HCT116 (cell line): ENCODE measurements at regions not wholly inside any gene's neighbourhood (a gene's known extent, or its start where the extent isn't known, plus 50 kb on each side); places are given as distances from the start of the nearest gene placed in this dataset.

ENCODE experiments used
- ATAC-seq: fragments of 200-7000 bp; cut with Tn5 transposase; 2 replicates; pipeline ENCODE4 v1.9.1; 2020; ENCODE audit warnings: mild to moderate bottlenecking, moderate library complexity
- BruUV-seq: library from RNA; stranded (reverse); fragments of 400-500 nt; replicated peaks from 2 replicates; lab custom pipeline; 2021; lab: Mats Ljungman, UMichigan
- CTCF ChIA-PET: fragments of 300-600 bp; sonication (Branson Sonifier 250); formaldehyde crosslinking; loops from one replicate; lab custom pipeline; 2021; ENCODE audit warnings: antibody characterized with exemption; lab: Charles Lee
- POLR2A ChIA-PET: fragments of 300-600, 350-600 bp; sonication (Branson Sonifier 250); formaldehyde crosslinking; loops from one replicate; lab custom pipeline; 2021; ENCODE audit warnings: antibody characterized with exemption; lab: Charles Lee
- RAD21 ChIA-PET, 2 experiments: fragments of 300-600 bp; sonication (Branson Sonifier 250); formaldehyde crosslinking; loops; one replicate each; lab custom pipeline; 2023; ENCODE audit warnings: low total read pairs in 2 of 2; ENCODE audit not compliant: uncharacterized antibody in 2 of 2, unreplicated experiment in 2 of 2, low non-redundant PET in 1 of 2; lab: Charles Lee
- DNase-seq: peaks from one replicate; pipeline ENCODE4 v3.0.0-alpha.2; 2010; ENCODE audit warnings: low read depth, low spot score
- H2AFZ ChIP-seq: fragments of 200-600 bp; shearing (Covaris generic), sonication (generic); 2 replicates; pipeline ENCODE4 v1.6.1; 2017; ENCODE audit warnings: low read depth, mixed run types, mixed read lengths, antibody characterized with exemption, low read length; ENCODE audit not compliant: poor library complexity, severe bottlenecking
- H3K27ac ChIP-seq: 2 replicates; pipeline ENCODE4 v1.5.1; 2012; ENCODE audit warnings: low read depth, low read length
- H3K27me3 ChIP-seq: fragments of 200-600 bp; sonication (generic); 2 replicates; pipeline ENCODE4 v1.6.1; 2016; ENCODE audit warnings: mixed run types, low read length, mixed read lengths; ENCODE audit not compliant: insufficient read depth
- H3K36me3 ChIP-seq, 2 experiments: fragments of 200-500 bp in 1 of 2; fragments of 200-600 bp in 1 of 2; sonication (Bioruptor generic) in 1 of 2; sonication (generic) in 1 of 2; 2 replicates each; pipeline versions ENCODE4 v1.5.1 to v1.6.1; 2014 to 2016; ENCODE audit warnings: low read length in 2 of 2, inconsistent platforms in 1 of 2, mixed read lengths in 1 of 2, mixed run types in 1 of 2; ENCODE audit not compliant: insufficient read depth in 2 of 2, control insufficient read depth in 1 of 2
- H3K4me1 ChIP-seq, 2 experiments: fragments of 200-600 bp in 1 of 2; sonication (generic) in 1 of 2; 2 replicates each; pipeline versions ENCODE4 v1.5.1 to v1.6.1; 2012 to 2017; ENCODE audit warnings: low read length in 2 of 2, inconsistent platforms in 1 of 2, mild to moderate bottlenecking in 1 of 2, mixed read lengths in 1 of 2, mixed run types in 1 of 2, moderate library complexity in 1 of 2; ENCODE audit not compliant: insufficient read depth in 2 of 2, control insufficient read depth in 1 of 2
- H3K4me2 ChIP-seq: fragments of 200-600 bp; sonication (generic); 2 replicates; pipeline ENCODE4 v1.6.1; 2017; ENCODE audit warnings: mixed run types, low read length, mixed read lengths
- H3K4me3 ChIP-seq, 2 experiments: fragments of 200-600 bp in 1 of 2; sonication (generic) in 1 of 2; replicated peaks in 1 of 2; 2 replicates each; pipeline ENCODE4 v1.5.1; 2011 to 2016; ENCODE audit warnings: low read length in 2 of 2, control low read depth in 1 of 2, low read depth in 1 of 2, mild to moderate bottlenecking in 1 of 2, mixed read lengths in 1 of 2, mixed run types in 1 of 2
- H3K79me2 ChIP-seq: fragments of 200-600 bp; sonication (generic); 2 replicates; pipeline ENCODE4 v1.6.1; 2017; ENCODE audit warnings: mild to moderate bottlenecking, mixed run types, low read length, moderate library complexity, mixed read lengths; ENCODE audit not compliant: insufficient read depth
- H3K9ac ChIP-seq: fragments of 200-600 bp; sonication (generic); 2 replicates; pipeline ENCODE4 v1.6.1; 2016; ENCODE audit warnings: low read length, mixed read lengths
- H3K9me2 ChIP-seq: fragments of 200-600 bp; sonication (generic), shearing (Covaris generic); 2 replicates; pipeline ENCODE4 v1.6.1; 2017; ENCODE audit warnings: mixed run types, mild to moderate bottlenecking, moderate library complexity; ENCODE audit not compliant: insufficient read depth
- H3K9me3 ChIP-seq, 2 experiments: fragments of 200-500 bp in 1 of 2; fragments of 200-600 bp in 1 of 2; sonication (Bioruptor generic) in 1 of 2; sonication (generic) in 1 of 2; 2 replicates each; pipeline ENCODE4 v1.6.1; 2014 to 2017; ENCODE audit warnings: low read length in 2 of 2, mixed read lengths in 2 of 2, inconsistent platforms in 1 of 2, low read depth in 1 of 2, mild to moderate bottlenecking in 1 of 2, mixed run types in 1 of 2, moderate library complexity in 1 of 2; ENCODE audit not compliant: control insufficient read depth in 1 of 2, insufficient read depth in 1 of 2
- H4K20me1 ChIP-seq: fragments of 200-600 bp; sonication (generic), shearing (Covaris generic); 2 replicates; pipeline ENCODE4 v1.6.1; 2017; ENCODE audit warnings: mixed run types, mild to moderate bottlenecking, moderate library complexity; ENCODE audit not compliant: insufficient read depth
- CEBPB ChIP-seq: IDR thresholded peaks from 2 replicates; pipeline ENCODE4 v1.6.1; 2012; ENCODE audit warnings: low read depth
- ELF1 ChIP-seq: IDR thresholded peaks from 2 replicates; pipeline ENCODE4 v1.6.1; 2012; ENCODE audit warnings: low read depth, borderline replicate concordance
- EZH2 ChIP-seq: fragments of 200-600 bp; sonication (generic); IDR thresholded peaks from 2 replicates; pipeline ENCODE4 v1.6.1; 2017; ENCODE audit warnings: antibody characterized with exemption, mixed run types
- FOSL1 ChIP-seq: IDR thresholded peaks from 2 replicates; pipeline ENCODE4 v1.6.1; 2012; ENCODE audit warnings: low read depth
- JUND ChIP-seq: IDR thresholded peaks from 2 replicates; pipeline ENCODE4 v1.6.1; 2012
- SIN3A ChIP-seq: IDR thresholded peaks from 2 replicates; pipeline ENCODE4 v1.6.1; 2012; ENCODE audit warnings: low read depth
- SRF ChIP-seq: IDR thresholded peaks from 2 replicates; pipeline ENCODE4 v1.6.1; 2012; ENCODE audit warnings: low read depth
- YY1 ChIP-seq: IDR thresholded peaks from 2 replicates; pipeline ENCODE4 v1.6.1; 2011; ENCODE audit warnings: low read length, low read depth, moderate library complexity, mild to moderate bottlenecking; ENCODE audit not compliant: insufficient replicate concordance; ENCODE audit errors: extremely low read depth
- intact Hi-C: fragments of 100-400 bp; cut with micrococcal nuclease; formaldehyde crosslinking; loops from 2 replicates; pipeline ENCODE4 v1.10.0; 2022
- TF ChIP-seq, protein P1 (sequence below): IDR thresholded peaks from 2 replicates; pipeline ENCODE4 v1.6.1; 2011; ENCODE audit warnings: mild to moderate bottlenecking, low read length, moderate library complexity; ENCODE audit not compliant: insufficient replicate concordance; ENCODE audit errors: extremely low read depth
- TF ChIP-seq, protein P2 (sequence below): IDR thresholded peaks from 2 replicates; pipeline ENCODE4 v1.6.1; 2012; ENCODE audit warnings: low read depth

DNA sequence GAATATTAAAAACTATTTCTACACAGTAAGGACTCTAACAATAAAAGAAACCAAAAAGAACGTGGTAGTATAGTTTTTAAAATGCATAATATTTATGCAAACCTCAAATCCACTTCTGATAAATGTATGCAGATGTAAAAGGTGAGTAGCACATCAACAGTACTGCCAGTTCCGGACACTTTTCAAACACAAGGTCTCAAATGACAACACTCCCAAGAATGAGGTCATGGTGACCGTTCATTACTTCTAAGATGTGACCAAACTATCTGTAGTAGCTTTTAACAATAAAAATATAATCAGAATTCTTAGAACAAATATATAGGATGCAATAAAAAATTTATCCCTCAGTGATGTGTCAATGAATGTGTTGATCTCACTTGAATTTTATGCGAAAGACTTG is 238.7 kb upstream of the NREP start:
- H3K4me2 ChIP-seq: no peak overlapping the region
- DNase-seq: no peak
- H3K9me3 ChIP-seq: no peaks in the 10 kb centered on the region
- H3K9ac ChIP-seq: no peak overlapping the region
- H3K27ac ChIP-seq: no peak overlapping the region
- intact Hi-C loops: no loop called here
- H3K4me3 ChIP-seq: no peak overlapping the region
- RAD21 ChIA-PET: no interaction called here
- H2AFZ ChIP-seq: no peak overlapping the region
- H3K36me3 ChIP-seq: no peaks in the 10 kb centered on the region
- TF ChIP-seq YY1 (no peak), JUND (no peak), ELF1 (no peak), SRF (no peak), SIN3A (no peak)
- H3K4me1 ChIP-seq: no peaks in the 10 kb centered on the region
- CTCF ChIA-PET: no interaction called here
- POLR2A ChIA-PET: no interaction called here
- no peaks in the 10 kb centered on the region for H4K20me1 ChIP-seq
- no peaks in the 10 kb centered on the region for H3K79me2 ChIP-seq
- no peak for ATAC-seq
- H3K27me3 ChIP-seq: 0 out of 2 replicates have a peak, but pooled peaks cover 8% of the 10 kb centered on the region
- no TSS peak for BruUV-seq
- H3K9me2 ChIP-seq: no peaks in the 10 kb centered on the region

DNA sequence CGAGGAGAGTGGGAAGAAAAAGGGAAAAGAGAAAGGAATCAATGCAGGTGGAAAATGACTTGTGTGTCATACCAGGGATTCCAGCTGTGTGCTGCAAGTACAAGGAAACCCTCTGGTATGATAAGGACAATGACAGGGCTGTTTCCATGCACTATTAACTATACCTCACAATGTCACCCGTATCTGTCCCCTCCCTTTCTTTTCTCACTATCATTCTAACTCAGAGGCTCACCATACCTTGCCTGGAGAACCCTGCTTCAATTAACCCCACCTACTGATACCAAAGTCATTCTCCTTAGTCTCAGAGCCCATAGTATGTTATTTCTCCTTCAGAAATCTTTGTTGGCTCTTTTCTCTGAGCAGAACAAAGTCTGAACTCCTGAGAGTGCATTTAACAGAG is 236.2 kb upstream of the NREP start:
- no peak for DNase-seq
- ATAC-seq: no peak
- intact Hi-C loops: no loop called here

More for the DNA sequence above, 236.2 kb upstream of the NREP start:
- BruUV-seq: no TSS peak
- H3K9me2 ChIP-seq: no peaks in the 10 kb centered on the region
- no peak overlapping the region for H3K4me3 ChIP-seq
- ChIA-PET CTCF (no interaction called here), RAD21 (no interaction called here), POLR2A (no interaction called here)
- H3K9me3 ChIP-seq: no peaks in the 10 kb centered on the region
- no peaks in the 10 kb centered on the region for H4K20me1 ChIP-seq
- H3K4me2 ChIP-seq: no peak overlapping the region
- H3K36me3 ChIP-seq: no peaks in the 10 kb centered on the region
- H3K4me1 ChIP-seq: no peaks in the 10 kb centered on the region
- TF ChIP-seq YY1 (no peak), EZH2 (no peak), ELF1 (no peak), SIN3A (no peak), CEBPB (no peak), FOSL1 (no peak)
- TF ChIP-seq, protein P1, sequence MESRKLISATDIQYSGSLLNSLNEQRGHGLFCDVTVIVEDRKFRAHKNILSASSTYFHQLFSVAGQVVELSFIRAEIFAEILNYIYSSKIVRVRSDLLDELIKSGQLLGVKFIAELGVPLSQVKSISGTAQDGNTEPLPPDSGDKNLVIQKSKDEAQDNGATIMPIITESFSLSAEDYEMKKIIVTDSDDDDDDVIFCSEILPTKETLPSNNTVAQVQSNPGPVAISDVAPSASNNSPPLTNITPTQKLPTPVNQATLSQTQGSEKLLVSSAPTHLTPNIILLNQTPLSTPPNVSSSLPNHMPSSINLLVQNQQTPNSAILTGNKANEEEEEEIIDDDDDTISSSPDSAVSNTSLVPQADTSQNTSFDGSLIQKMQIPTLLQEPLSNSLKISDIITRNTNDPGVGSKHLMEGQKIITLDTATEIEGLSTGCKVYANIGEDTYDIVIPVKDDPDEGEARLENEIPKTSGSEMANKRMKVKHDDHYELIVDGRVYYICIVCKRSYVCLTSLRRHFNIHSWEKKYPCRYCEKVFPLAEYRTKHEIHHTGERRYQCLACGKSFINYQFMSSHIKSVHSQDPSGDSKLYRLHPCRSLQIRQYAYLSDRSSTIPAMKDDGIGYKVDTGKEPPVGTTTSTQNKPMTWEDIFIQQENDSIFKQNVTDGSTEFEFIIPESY: no peak
- TF ChIP-seq, protein P2, sequence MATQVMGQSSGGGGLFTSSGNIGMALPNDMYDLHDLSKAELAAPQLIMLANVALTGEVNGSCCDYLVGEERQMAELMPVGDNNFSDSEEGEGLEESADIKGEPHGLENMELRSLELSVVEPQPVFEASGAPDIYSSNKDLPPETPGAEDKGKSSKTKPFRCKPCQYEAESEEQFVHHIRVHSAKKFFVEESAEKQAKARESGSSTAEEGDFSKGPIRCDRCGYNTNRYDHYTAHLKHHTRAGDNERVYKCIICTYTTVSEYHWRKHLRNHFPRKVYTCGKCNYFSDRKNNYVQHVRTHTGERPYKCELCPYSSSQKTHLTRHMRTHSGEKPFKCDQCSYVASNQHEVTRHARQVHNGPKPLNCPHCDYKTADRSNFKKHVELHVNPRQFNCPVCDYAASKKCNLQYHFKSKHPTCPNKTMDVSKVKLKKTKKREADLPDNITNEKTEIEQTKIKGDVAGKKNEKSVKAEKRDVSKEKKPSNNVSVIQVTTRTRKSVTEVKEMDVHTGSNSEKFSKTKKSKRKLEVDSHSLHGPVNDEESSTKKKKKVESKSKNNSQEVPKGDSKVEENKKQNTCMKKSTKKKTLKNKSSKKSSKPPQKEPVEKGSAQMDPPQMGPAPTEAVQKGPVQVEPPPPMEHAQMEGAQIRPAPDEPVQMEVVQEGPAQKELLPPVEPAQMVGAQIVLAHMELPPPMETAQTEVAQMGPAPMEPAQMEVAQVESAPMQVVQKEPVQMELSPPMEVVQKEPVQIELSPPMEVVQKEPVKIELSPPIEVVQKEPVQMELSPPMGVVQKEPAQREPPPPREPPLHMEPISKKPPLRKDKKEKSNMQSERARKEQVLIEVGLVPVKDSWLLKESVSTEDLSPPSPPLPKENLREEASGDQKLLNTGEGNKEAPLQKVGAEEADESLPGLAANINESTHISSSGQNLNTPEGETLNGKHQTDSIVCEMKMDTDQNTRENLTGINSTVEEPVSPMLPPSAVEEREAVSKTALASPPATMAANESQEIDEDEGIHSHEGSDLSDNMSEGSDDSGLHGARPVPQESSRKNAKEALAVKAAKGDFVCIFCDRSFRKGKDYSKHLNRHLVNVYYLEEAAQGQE: no peak
- H3K9ac ChIP-seq: no peak overlapping the region
- no peaks in the 10 kb centered on the region for H3K79me2 ChIP-seq
- no peak overlapping the region for H2AFZ ChIP-seq
- no peak overlapping the region for H3K27ac ChIP-seq
- no peaks in the 10 kb centered on the region for H3K27me3 ChIP-seq
